ENCODE measurements at regions not wholly inside any gene's neighbourhood (a gene's known extent, or its start where the extent isn't known, plus 50 kb on each side); places are given as distances from the start of the nearest gene placed in this dataset.

DNA sequence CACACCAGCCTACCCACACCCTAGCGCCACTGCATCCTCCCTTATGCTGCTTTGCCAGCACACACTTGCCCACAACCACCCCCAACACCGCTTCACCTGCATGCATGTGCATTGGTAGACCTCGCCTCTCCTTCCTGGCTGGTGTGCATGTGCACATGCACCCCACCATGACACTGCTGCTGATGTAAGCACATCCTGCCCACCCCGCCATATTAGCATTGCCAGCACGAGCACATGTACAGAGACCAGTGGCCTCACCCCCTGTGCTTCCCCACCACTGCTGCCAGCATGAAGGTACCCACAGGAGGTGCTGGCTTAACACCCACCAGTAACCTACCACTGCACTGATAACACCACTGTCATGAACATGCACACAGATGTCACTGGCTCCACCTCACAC lies 218.2 kb downstream of the SLCO4C1 start:
- TF ChIP-seq EZH2phosphoT487 (IDR thresholded peaks at IDR 0.05; ENCODE audit: insufficient read depth, low read depth): no peak
- TF ChIP-seq EZH2 (IDR thresholded peaks at IDR 0.05; ENCODE audit: insufficient read depth, poor library complexity, severe bottlenecking): no peak

All from GM23248 (cell line).